ENCODE measurements at regions not wholly inside any gene's neighbourhood (a gene's known extent, or its start where the extent isn't known, plus 50 kb on each side); places are given as distances from the start of the nearest gene placed in this dataset.

DNA sequence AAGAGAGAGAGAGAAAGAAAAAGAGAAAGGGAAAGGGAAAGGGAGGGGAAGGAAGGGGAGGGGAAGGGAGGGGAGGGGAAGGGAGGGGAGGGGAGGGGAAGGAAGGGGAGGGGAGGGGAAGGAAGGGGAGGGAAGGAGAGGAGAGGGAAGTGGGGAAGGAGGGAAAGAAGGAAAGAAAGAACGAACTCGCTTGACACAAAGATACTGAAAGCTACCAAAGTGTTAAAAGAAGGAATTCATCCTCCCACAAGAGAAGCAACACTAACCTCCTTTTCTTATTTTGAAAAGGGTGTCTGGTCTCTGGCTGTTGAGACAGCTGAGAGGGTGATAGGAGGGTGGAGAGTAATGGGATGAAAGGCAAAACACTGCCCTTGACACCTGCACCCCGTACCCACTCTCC lies 172.6 kb downstream of the SHANK2 start:
- no peak overlapping the region for H3K9ac ChIP-seq (ENCODE audit: extremely low read depth, low read length, poor library complexity, severe bottlenecking)
- DNase-seq: no peak

GRCh38 chr11:71078482-71078881 lies 173.9 kb downstream of the SHANK2 start:
- Mint-ChIP-seq H3K27me3 (ENCODE audit: insufficient read depth) (no peaks in the 10 kb centered on the region), H3K4me3 (no peak overlapping the region), H3K4me1 (no peaks in the 10 kb centered on the region), H3K9me3 (peaks cover 33% of the 10 kb centered on the region), H3K27ac (no peak overlapping the region), H3K36me3 (ENCODE audit: low read depth) (peaks cover 44% of the 10 kb centered on the region)
- Histone ChIP-seq H3K4me1 (ENCODE audit: control insufficient read depth, insufficient read depth, low read length) (no peaks in the 10 kb centered on the region), H3K27ac (ENCODE audit: low read depth, low read length) (no peak overlapping the region), H3K4me3 (ENCODE audit: low read length) (no peak overlapping the region), H3K9me3 (ENCODE audit: control insufficient read depth, low read length) (no peaks in the 10 kb centered on the region), H3K9ac (ENCODE audit: extremely low read depth, low read length, poor library complexity, severe bottlenecking) (no peak overlapping the region), H3K27me3 (ENCODE audit: control insufficient read depth, insufficient read depth, low read length, poor library complexity, severe bottlenecking) (no peaks in the 10 kb centered on the region), H3K36me3 (ENCODE audit: control insufficient read depth, insufficient read depth, low read length) (no peaks in the 10 kb centered on the region)
- no peak for DNase-seq
- no peak for TF ChIP-seq CTCF (conservative IDR thresholded peaks at IDR 0.05)
- 89 to 100% methylated on average over 1 to 6 of the region's 6 CpGs for WGBS, 2 experiments (ENCODE audit: insufficient coverage in 1 of 2, insufficient read length in 1 of 2)

More for the DNA sequence above, 172.6 kb downstream of the SHANK2 start:
- Mint-ChIP-seq H3K9me3 (peaks cover 33% of the 10 kb centered on the region), H3K27ac (no peak overlapping the region), H3K4me1 (no peaks in the 10 kb centered on the region), H3K36me3 (ENCODE audit: low read depth) (peaks cover 44% of the 10 kb centered on the region), H3K27me3 (ENCODE audit: insufficient read depth) (no peaks in the 10 kb centered on the region), H3K4me3 (no peak overlapping the region)
- Histone ChIP-seq H3K27me3 (ENCODE audit: control insufficient read depth, insufficient read depth, low read length, poor library complexity, severe bottlenecking) (no peaks in the 10 kb centered on the region), H3K4me1 (ENCODE audit: control insufficient read depth, insufficient read depth, low read length) (no peaks in the 10 kb centered on the region), H3K9me3 (ENCODE audit: control insufficient read depth, low read length) (no peaks in the 10 kb centered on the region), H3K27ac (ENCODE audit: low read depth, low read length) (no peak overlapping the region), H3K36me3 (ENCODE audit: control insufficient read depth, insufficient read depth, low read length) (no peaks in the 10 kb centered on the region), H3K4me3 (ENCODE audit: low read length) (no peak overlapping the region)
- 100% methylated on average over 1 of the region's 3 CpGs for WGBS, 2 experiments (ENCODE audit: insufficient coverage in 1 of 2, insufficient read length in 1 of 2)
- TF ChIP-seq CTCF (conservative IDR thresholded peaks at IDR 0.05): no peak

DNA sequence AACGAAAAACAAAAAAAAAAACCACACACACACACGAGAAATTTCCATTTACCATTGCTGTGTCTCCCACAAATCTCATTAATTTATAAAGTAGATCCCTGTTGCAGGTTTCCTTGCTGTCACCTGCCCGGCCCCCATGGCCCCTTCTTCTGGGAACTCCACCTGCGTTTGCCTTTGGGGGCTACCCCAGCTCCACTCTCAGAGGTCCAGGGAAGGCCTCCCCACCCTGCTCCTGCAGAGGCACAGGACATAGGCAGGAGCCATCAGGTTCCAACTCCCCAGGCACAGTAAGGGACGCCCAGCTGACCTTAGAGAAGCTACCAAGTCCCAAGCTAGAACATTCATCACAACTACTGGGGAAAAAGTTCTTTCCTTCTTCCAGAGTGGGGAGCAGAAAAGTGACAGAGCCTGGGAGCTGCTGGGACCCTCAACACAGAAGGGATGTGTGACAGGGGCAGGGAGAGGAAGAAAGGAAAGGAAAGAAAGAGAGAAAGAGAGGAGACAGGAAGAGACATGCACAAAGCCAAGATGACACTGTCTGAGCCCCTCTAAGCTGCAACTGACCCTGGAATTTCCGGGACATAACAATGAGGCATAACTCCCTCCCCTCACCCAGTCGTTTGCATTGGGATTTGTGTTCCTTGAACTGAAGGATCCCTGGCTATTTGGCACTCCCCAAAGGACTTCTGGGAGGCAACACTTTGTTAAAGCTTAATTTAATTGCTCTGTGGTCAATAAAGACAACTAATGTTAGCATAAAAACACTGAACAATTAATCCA lies 175.7 kb downstream of the SHANK2 start:
- Histone ChIP-seq H3K9me3 (ENCODE audit: control insufficient read depth, low read length) (no peaks in the 10 kb centered on the region), H3K27ac (ENCODE audit: low read depth, low read length) (no peak overlapping the region), H3K27me3 (ENCODE audit: control insufficient read depth, insufficient read depth, low read length, poor library complexity, severe bottlenecking) (no peaks in the 10 kb centered on the region), H3K4me3 (ENCODE audit: low read length) (no peak overlapping the region), H3K9ac (ENCODE audit: extremely low read depth, low read length, poor library complexity, severe bottlenecking) (no peak overlapping the region), H3K4me1 (ENCODE audit: control insufficient read depth, insufficient read depth, low read length) (no peaks in the 10 kb centered on the region), H3K36me3 (ENCODE audit: control insufficient read depth, insufficient read depth, low read length) (no peaks in the 10 kb centered on the region)
- Mint-ChIP-seq H3K4me1 (no peaks in the 10 kb centered on the region), H3K27ac (no peak overlapping the region), H3K4me3 (no peak overlapping the region), H3K36me3 (ENCODE audit: low read depth) (peaks cover 40% of the 10 kb centered on the region), H3K27me3 (ENCODE audit: insufficient read depth) (no peaks in the 10 kb centered on the region), H3K9me3 (peaks cover 33% of the 10 kb centered on the region)
- 74 to 83% methylated on average over 5 to 7 of the region's 7 CpGs for WGBS, 2 experiments (ENCODE audit: insufficient coverage in 1 of 2, insufficient read length in 1 of 2)
- TF ChIP-seq CTCF (conservative IDR thresholded peaks at IDR 0.05): no peak
- DNase-seq: no peak
